HG02943 (cell line): ENCODE measurements at regions not wholly inside any gene's neighbourhood (a gene's known extent, or its start where the extent isn't known, plus 50 kb on each side); places are given as distances from the start of the nearest gene placed in this dataset.
A peak's percentile ranks its signal among the peaks of the same experiment; 100 is the strongest.

Experiments
- ATAC-seq: cut with Tn5 transposase; IDR thresholded peaks from one replicate; pipeline ENCODE4 v1.9.1; 2021; ENCODE audit warnings: mild to moderate bottlenecking, low read depth, moderate library complexity; ENCODE audit not compliant: unreplicated experiment

DNA sequence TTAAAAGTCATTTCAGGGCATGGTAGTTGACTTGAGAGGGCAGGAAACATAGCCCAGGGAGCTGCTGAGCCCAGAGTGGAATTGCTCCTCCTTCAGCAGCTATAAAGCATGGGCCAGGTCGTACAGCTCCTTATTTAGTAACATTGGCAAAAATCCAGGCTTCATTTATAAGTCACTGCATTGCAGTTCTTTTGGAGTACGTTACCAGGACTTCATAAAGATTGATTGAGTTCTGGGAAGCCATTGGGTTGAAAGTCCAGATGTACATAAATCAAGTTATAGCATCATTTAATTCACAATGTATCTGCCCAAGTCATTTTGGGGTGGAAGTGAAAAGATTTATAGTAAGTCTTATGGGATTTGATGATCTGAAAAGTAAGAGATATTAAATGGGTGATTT, 53.0 kb upstream of the ANKEF1 start:
- no peak for ATAC-seq

DNA sequence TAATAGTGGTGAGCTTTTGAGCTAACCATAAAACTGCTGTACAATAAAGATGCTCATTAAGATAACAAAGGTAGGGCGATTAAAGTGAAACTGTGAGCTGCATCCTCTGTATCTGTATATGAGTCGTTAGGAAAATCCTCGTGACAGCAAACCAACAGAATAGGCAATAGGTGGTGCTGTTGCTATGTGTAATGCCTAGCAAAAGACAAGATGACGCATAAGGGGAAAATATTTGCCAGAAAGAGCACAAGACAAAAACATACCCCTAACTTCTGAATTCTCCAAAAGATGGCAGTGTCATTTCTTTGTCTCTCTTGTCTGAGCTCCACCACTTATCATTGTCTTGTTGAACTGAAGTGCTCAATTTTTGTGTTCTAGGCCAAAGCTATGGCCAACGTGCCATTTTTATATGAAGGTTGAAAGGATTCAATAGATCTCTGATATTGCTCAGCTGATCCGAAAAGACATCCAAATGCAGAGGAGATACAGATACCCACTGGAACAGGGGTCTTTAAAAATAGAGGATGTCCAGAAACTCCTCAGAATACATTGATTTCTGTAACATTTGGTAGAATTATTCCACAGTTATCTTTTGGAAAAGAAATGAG, 56.3 kb upstream of the ANKEF1 start:
- ATAC-seq, result peak; percentile 90

DNA sequence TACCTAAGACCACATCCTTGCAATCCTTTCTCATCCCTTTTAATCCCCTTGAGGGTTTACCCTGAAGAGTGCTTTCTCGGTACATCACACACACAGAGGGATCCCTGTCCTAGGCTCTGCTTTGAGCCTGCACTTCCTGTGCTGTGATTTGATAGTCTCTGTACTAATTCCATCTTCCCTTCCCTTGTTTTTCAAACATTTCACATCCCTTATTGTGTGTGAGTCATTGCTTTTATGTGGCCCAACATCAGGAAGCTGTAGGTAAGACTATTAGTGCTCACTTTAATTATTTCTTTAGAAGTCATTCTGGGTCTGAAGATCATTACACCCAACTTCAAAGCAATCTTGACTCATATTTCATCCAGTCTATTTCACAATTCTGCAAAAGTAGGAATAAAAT, 57.2 kb upstream of the ANKEF1 start:
- no peak for ATAC-seq

DNA sequence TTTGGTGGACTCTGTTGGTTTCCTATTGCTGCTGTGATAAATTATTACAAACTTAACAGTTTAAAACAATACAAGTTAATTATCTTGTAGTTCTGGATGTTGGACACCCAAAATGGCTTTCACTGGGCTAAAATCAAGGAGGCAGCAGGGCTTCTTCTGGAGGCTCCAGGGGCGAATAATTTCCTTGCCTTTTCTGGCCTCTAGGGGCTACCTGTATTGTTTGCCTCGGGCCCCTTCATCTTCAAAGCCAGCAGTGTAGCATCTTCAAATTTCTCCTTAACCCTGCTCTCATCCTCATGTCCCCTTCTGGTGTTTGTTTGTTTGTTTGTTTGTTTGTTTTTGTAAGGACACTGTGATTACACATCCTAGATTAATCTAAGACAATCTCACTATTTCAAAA, 60.5 kb upstream of the ANKEF1 start:
- no peak for ATAC-seq

DNA sequence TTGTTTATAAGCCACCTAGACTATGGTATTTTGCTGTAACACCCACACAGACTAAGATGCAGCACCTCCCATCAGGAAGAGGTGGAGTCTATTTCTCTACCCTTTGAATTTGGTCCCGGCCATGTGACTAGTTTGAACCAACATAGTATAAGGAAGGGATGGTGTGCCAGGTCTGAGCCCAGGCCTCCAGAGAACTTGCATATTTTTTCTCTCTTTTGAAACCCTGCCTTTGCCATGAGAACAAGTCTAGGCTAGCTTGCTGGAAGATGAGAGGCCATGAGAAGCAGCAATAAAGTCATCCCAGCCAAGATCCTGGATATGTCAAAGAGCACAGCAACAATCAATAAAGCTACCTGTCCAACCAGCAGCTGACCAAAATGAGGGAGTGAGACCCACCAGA, 63.0 kb upstream of the ANKEF1 start:
- ATAC-seq, result no peak

DNA sequence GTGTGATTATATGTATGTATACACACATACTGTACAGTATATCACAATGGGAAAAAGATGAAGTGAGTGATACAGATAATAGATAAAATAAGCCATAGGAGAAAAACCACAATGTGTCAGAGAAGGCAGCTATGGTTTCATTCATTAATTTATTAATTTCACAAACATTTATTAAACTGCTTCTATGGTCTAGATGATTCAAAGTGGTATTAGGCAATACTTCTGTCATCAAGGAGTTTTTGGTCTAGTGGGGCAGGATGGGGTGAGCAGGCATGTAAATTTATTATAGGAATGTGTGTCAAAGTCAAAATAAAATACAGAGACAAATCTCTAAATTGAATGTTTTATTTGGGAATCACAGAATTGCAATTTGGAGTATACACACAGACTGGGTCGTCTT, 65.2 kb upstream of the ANKEF1 start:
- no peak for ATAC-seq

DNA sequence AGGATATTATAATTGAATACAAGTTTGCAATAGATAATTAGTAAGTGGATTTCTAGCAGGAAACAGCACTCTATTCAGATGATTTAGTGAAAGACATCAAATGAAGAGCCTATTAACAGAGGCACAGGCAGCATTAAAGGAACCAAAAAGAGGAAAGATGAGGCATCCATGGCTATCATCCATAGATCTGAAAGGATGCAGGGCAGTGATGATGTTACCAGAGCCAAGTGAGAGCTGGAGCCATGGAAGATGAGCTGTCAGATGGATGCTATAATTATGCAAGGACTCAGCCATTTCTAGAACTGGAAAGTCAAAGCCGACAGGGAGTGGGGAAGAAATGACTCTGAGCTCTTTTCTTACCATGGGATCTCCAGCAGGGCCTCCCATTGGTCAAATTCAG, 66.8 kb upstream of the ANKEF1 start:
- no peak for ATAC-seq

DNA sequence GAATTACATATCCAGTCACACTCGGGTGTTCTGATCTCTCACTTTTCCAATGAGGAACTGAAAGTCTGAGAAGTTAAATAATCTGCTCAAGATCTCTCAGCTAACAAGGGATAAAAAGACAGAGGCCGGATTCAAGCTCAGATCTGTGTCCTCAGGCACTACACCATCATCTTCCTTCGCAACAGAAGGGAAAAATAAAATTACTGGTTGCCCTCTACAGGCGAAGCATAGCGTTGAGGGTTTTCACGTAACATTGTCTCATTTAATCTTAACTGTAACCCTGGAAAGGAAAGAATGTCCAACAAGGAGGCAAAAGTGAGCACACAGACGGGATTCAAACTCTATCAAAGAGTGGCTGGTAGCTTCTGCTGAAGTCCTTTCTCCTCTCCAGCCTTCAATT, 67.8 kb upstream of the ANKEF1 start:
- no peak for ATAC-seq

DNA sequence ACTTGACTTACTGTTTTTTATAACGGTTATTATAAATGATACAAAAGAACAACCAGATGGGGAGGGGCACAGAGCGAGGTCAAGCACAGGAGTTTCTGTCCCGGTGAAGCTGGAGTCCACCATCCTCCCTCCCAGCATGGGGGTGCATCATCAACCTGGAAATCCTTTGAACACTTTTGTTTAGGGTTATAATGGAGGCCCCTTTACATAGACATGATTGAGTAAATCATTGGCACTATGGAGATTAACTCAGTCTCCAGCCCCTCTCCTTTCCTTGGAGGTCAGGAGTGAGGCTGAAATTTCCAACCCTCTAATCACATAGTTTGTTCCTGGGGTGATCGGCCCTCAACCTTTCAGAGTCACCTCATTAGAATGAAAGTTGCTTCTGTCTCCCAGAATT, 71.8 kb upstream of the ANKEF1 start:
- ATAC-seq, result no peak

DNA sequence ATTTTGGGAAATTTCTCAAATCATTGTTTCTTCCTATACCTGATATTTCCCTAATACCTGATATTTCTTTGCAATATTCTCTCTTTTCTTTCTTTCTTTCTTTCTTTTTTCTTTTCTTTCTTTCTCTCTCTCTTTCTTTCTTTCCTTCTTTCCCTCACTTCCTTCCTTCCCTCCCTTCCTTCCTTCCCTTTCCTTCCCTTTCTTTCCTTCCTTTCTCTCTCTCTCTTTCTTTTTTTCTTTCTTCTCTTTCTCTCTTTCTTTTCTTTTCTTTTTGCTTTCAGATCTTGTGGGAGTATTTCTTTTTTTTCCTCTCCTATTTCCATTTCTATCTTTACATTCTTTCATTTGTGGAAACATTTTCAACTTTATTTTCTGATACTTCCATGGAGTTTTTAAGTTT, 76.1 kb upstream of the ANKEF1 start:
- ATAC-seq, result no peak

DNA sequence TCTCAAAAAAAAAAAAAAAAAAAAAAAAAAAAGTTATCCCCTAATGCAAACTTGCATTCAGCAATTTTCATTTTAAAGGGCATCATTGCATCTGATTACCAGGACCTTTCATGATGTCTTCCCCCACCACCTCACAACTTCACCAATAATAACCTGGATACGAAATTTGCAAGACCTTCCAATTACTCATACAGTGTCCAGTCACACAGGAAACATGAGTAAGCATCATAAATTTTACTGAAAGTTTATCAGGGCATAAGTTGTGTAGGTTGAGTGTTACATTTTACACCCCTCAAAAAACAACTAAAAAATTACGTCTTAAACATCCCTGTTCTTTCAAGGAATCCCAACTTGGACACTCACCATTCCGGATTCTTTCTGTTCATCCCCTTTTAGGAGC, 79.1 kb upstream of the ANKEF1 start:
- no peak for ATAC-seq

DNA sequence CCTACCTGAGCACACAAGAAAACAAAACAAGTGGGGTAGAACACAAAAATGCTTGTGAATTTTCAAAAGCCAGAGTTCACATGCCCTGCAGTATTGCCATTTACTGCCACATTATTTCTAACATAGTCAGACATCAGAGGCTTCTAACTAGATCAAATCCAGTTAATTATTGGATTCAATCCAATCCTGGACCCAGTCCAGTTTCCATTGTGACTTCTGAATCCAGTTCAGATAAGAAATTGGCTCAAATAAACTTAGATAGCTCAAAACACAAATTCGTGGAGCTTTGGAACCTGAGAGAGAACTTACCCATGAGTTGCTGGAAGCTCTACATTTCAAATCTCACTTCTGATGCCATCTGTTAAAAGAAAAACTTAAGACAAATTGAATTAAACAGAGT, 85.2 kb upstream of the ANKEF1 start:
- no peak for ATAC-seq

DNA sequence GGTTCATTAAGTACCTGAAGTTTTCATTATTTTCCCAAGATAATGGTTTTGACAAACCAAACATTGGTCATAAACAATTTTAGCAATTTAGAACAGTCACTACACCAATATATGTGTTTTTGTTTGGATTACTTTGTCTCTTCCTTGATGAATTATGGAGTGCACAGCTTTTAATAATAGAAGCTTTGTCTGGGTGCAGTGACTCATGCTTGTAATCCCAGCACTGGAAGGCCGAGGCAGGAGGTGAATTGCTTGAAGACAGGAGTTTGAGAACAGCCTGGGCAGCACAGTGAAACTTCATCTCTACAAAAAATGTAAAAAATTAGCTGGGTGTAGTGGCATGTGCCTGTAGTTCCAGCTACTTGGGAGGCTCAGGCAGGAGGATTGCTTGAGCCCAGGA, 89.4 kb upstream of the ANKEF1 start:
- ATAC-seq, result no peak

DNA sequence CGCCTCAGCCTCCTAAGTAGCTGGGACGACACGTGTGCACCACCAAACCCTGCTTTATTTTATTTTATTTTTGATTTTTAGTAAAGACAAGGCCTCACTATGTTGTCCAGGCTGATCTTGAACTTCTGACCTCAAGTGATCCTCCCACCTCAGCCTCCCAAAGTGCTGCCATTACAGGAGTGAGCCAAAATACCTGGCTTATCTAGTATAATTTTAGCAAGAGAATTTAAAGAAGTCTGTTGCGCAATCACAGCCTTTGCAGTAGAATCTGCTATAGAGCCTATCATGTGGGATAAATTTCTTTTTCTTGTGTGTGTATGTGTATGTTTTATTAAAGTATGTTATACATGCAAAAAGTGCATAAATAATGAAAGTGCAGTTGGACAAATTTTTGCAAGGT, 92.1 kb upstream of the ANKEF1 start:
- no peak for ATAC-seq

DNA sequence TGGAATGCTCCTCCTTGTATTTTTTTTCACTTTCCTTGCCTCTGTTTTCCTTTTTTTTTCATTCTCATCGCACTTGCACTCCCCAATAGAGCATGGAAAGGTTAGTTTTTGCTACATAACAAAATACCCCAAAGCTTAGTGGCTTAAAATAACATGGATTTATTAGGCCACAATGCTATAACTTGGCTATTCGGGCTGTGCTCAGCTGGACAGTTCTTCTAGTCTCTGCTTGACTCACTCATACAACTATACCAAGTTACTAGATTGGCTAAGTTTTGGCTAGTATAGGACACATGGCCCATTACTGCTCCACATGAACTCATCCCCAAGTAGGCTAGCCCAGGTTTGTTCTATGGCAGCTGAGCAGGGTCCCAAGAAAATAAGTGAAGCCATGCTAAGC, 94.5 kb upstream of the ANKEF1 start:
- no peak for ATAC-seq

DNA sequence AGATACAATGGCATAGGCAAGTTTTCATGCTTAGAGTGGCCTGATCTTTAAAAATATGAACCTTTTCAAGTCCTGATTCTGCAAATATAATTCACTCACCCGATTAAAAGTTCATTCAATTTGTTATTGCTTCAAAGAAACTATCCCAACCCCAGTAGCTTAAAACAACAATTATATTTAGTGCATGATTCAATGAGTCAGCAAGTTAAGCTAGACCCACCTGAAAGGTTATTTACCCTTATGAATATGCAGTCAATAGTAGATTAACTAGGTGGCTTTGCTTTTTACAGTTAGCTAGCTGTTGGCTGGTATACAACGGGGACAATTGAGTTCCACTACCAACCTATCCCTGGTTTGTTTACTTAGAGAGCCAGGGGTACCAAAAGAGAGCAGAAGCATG, 95.6 kb upstream of the ANKEF1 start:
- ATAC-seq, result no peak

DNA sequence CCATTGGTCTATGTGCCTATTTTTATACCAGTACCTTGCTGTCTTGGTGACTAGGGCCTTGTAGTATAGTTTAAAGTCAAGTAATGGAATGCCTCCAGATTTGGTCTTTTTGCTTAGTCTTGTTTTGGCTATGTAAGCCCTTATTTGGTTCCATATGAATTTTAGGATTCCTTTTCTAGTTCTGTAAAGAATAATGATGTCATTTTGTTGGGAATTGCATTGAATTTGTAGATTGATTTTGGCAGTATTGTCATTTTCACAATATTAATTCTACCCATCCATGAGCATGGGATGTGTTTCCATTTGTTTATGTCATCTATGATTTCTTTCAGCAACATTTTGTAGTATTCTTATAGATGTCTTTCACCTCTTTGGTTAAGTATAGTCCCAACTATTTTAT, 96.4 kb upstream of the PAK5 start:
- ATAC-seq, result no peak

DNA sequence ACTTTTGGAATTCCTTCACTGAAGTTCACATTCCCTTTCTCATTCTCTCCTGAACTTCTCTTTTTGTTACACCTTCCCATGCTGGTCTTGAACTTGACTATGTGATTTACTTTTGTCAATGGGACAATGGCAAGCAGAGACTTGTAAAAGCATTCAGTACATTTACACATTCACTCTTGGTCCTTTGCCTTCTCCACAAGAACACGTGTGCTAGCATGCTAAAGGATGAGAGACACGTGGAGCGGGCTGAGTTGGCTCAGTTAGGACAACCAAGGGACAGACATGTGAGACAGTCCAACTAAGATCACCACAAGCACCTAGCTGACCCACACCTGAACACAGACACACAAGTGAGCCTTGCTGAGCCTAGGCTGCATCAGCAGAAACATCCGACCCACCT, 91.3 kb upstream of the PAK5 start:
- no peak for ATAC-seq

DNA sequence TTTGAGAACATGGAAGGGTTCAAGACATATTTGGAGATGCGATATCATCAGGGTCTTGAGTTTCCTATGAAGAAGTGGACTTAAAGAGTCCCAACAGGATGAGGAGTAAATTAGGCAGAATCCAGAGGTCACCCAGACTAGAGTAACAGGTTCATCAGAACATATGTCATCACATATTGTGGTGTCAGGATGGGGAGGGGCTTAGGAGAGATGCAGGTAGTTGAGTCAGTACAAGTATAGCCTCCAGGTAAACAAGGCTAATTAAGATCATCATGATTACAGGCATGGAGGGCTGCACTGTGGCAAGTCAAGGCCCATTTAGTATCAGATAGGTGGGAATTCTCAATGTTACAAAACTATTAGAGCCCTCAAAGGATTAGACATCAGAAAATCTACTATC, 90.1 kb upstream of the PAK5 start:
- no peak for ATAC-seq

DNA sequence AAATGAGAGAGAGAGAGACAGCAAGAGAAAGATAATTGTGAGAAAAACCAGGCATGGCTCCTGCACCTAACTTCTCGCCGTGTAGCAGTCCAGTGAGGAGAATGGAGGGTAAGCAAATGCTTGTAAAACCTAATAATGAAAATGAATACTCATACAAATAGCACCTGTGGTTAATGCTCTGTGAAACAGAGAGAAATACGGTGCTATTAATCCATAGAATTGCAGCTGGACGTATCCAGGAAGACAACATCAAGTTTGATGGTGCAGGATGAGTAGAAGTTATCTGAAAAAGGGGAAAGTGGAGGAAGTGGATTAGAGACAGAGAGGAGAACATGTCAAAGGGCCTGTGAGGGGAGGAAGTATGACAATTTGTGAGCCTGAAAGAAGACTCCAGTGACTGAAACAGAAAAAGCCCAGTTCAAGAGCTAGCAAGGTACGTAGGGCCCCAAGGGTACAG, 89.4 kb upstream of the PAK5 start:
- ATAC-seq, result no peak

DNA sequence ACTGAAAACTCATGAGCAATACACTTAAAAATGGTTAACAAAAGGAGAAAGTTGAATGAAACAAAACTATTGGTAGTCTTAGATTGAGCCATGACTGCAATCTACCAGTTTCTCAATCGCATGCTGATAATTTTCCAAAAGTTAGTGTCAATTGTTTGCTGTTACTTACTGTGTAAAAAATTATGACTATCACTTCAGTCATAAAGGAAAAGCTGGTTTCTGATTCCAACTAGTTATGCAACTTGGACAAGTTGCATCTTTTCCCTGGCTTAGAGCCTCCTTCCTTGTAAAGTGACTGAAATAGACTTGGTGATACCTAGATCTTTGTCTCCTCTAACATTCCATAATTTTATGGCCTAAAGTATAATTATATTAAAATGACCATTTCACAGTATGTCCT, 88.3 kb upstream of the PAK5 start:
- ATAC-seq, result no peak

DNA sequence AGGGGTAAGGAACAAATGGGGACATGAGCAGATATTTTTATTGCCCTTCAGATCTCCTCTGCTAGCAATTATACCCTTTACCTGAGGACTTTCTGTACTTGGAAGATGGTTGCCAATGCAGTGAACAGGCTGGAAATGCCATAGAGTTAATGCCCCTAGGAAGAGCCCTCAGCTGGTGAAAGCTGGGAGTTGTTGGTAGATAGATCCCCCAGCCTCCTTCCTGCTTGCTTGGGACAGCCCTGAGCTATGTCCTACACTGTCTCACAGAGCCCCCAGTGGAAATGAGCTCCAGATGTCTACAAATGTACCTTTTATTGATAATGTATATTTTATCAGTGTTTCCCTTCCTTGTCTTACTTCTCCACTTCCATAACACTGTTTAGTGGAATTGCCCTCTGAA, 87.6 kb upstream of the PAK5 start:
- no peak for ATAC-seq

DNA sequence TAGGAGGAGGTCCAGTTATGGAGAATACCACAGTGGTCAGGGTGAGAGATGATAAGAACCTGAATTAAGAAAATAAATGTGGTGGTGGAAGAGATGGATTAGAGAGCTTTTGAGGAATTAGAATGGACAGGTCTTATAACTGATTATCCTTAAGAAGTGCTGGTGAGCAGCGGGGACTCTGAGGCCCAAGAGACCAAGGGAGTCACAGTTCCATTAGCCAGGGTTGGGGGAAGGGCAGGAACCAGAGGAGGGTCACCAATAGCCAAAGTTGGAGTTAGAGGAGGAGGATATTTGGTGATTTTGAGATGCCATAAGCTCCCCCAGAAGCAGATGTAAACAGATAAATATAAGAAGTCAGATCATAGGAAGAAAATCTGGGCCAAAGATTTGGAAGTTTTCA, 87.1 kb upstream of the PAK5 start:
- ATAC-seq, result no peak
